Kidney epithelial cell (primary cell): ENCODE measurements at regions not wholly inside any gene's neighbourhood (a gene's known extent, or its start where the extent isn't known, plus 50 kb on each side); places are given as distances from the start of the nearest gene placed in this dataset.

Experiments
- DNase-seq: peaks from one replicate; pipeline ENCODE4 v3.0.0-alpha.2; 2010; ENCODE audit warnings: low read depth
- H3K27me3 ChIP-seq: 2 replicates; pipeline ENCODE4 v1.6.0; 2011; ENCODE audit warnings: low read length; ENCODE audit not compliant: control insufficient read depth, insufficient read depth
- H3K36me3 ChIP-seq: 2 replicates; pipeline ENCODE4 v1.5.1; 2011; ENCODE audit warnings: low read length; ENCODE audit not compliant: control insufficient read depth, insufficient read depth
- H3K4me3 ChIP-seq: 2 replicates; pipeline ENCODE4 v1.5.1; 2011; ENCODE audit warnings: low read depth, mild to moderate bottlenecking, control low read depth, low read length
- CTCF ChIP-seq: IDR thresholded peaks from 2 replicates; pipeline ENCODE4 v1.5.1; 2011; ENCODE audit warnings: mild to moderate bottlenecking, moderate library complexity, low read length, control low read depth, inconsistent platforms; ENCODE audit not compliant: insufficient read depth, poor library complexity, severe bottlenecking

- Histone ChIP-seq H3K27me3 (no peaks in the 10 kb centered on the region), H3K36me3 (no peaks in the 10 kb centered on the region), H3K4me3 (no peak overlapping the region)
- no peak for DNase-seq
- TF ChIP-seq CTCF: no peak
Observed at GRCh38 chr20:50317116-50317515, 126.5 kb downstream of the CEBPB start.

GRCh38 chr20:50317609-50318008, 127.0 kb downstream of the CEBPB start:
- DNase-seq: no peak
- H3K36me3 ChIP-seq: no peaks in the 10 kb centered on the region
- no peak for TF ChIP-seq CTCF
- H3K4me3 ChIP-seq: no peak overlapping the region
- H3K27me3 ChIP-seq: no peaks in the 10 kb centered on the region

- TF ChIP-seq CTCF: no peak
- no peaks in the 10 kb centered on the region for H3K36me3 ChIP-seq
Observed at GRCh38 chr20:50318710-50319109, 128.1 kb downstream of the CEBPB start.

GRCh38 chr20:50320005-50320900, 129.6 kb downstream of the CEBPB start:
- no peaks in the 10 kb centered on the region for H3K27me3 ChIP-seq
- peak overlapping the region; percentile 26 for H3K4me3 ChIP-seq
- no peak for DNase-seq
- TF ChIP-seq CTCF: no peak
- no peaks in the 10 kb centered on the region for H3K36me3 ChIP-seq

More at GRCh38 chr20:50318710-50319109, 128.1 kb downstream of the CEBPB start:
- DNase-seq: no peak
- H3K4me3 ChIP-seq: no peak overlapping the region
- no peaks in the 10 kb centered on the region for H3K27me3 ChIP-seq

- Histone ChIP-seq H3K36me3 (no peaks in the 10 kb centered on the region), H3K4me3 (peak overlapping the region; percentile 26), H3K27me3 (no peaks in the 10 kb centered on the region)
- peak; percentile 96 for DNase-seq
- no peak for TF ChIP-seq CTCF
Observed at GRCh38 chr20:50320901-50321796, 130.5 kb downstream of the CEBPB start.
